HS-27A (cell line): ENCODE measurements at regions not wholly inside any gene's neighbourhood (a gene's known extent, or its start where the extent isn't known, plus 50 kb on each side); places are given as distances from the start of the nearest gene placed in this dataset.
A peak's percentile ranks its signal among the peaks of the same experiment; 100 is the strongest.

Experiments used
- DNase-seq: peaks from one replicate; pipeline ENCODE4 v3.0.0-alpha.2; 2012; ENCODE audit warnings: low read depth, missing footprints

DNA sequence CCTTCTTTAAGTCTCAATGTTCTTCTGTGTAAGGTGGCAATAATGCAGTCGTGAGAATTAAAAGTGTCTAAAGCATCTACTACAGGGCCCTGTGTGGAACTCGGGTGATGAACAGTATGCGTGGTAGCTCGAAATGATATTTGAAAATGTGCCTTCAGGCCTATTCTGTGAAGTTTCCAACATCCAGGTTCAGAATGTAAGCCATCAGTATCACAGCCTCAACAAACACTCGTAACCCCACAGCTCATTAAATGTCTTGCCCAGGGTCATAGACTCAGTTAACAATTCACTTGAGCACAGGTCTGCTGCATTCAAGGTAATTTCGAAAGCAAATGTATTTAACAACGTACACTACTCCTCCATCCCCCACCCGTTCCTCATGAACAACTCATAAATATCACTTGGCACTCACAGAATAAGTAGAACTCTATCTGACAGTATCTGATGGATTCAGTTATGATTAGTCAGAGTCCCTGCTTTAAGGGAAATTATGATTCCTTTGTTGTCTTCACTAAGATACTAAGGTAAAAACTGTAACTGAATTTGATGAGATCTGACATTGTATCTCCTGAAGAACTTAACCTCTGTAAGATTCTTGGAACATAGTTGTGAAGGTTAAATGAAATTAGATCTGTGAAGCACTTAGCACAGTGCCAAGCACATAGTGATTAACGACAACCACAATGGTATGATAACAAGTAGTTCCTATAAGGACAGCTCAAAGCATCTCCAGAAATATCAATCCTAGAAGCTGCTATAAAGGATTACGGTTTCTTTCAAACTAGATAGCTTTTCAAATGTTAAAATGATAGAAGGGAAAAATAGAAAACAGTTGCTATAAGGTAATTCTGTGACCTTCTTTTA lies 642.3 kb downstream of the TBL1XR1 start:
- no peak for DNase-seq

- no peak for DNase-seq
Observed at GRCh38 chr3:176554264-176554663, 643.0 kb downstream of the TBL1XR1 start.

DNA sequence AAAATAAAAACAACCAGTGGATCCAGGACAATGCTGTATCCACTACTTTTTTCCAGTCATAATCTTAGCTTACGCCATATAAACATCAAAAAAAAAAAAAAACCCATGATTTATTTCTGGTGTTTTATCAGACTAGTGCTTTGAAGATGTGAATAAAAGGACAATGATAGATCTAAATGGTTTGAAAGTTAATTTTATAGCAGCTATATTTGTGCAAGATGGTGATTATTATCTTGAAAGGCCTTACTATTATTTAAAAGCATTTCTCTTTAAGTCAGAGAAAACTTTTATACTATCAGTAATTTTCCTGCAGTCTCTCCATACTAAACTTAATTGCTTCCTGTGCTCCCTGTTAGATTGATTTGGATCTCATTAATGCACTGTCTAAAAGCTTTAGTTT lies 670.3 kb downstream of the TBL1XR1 start:
- DNase-seq, result no peak

- no peak for DNase-seq
Observed at GRCh38 chr3:176526225-176526624, 671.1 kb downstream of the TBL1XR1 start.

- DNase-seq, result no peak
Observed at GRCh38 chr3:176523114-176523513, 674.2 kb downstream of the TBL1XR1 start.

DNA sequence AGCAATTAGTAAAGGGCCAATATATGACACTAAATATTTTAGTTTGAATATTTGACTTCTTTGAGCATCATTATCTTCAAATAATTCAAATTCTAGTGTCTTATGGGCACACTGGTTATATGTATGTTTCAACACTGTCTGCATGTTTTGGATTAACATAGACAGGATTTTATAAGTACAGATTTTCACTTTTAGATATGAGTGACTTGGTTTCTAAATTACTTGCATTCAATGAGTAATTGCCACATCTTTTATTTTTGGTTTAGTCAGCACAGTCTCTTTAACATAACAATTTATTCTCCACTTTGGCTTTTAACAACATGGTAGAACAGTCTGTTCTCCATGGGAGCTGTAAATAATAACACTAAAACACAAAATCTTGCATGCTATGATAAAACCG lies 674.8 kb downstream of the TBL1XR1 start:
- no peak for DNase-seq

GRCh38 chr3:176521531-176522175 lies 675.6 kb downstream of the TBL1XR1 start:
- peak; percentile 35 for DNase-seq

DNA sequence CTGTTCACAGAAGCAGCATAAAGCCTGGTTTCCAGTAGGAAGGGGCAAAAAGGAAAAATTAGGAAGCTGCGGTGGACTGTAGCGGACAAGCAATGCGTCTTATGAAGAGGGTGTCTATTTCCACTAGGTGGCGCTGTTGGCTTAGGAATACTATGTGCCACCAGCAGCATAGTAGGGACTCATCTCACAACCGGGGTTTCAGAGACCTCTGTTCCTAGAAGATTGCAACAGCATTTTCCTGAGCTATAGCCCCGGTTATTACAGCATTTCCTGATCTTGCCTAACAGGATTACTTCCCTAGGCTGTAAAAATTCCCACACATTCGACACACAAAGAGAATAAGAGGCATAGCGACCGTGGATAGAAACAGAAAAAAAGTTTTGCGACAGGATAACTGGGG lies 683.0 kb downstream of the TBL1XR1 start:
- peak; percentile 35 for DNase-seq

GRCh38 chr3:176513604-176514003 lies 683.7 kb downstream of the TBL1XR1 start:
- DNase-seq, result no peak

DNA sequence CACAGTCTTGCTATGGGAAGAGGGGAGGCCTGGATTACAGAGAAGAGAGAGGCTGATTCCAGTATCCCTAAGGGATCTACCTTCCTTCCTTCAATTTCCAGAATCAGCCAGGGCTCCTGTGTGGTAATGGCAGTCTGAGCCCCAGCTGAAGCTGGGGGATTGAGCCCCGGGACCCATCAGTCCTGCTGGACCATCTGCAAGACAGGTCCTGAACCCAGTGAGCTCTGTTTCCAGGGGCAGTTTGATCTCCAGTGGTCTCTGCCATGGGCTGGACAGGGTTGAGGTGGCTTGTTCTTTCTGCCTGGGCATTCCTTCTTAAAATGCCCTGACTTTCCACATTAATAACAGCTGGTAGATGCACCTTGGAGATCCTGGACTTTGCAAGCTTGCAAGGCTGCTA lies 685.2 kb downstream of the TBL1XR1 start:
- DNase-seq, result no peak

DNA sequence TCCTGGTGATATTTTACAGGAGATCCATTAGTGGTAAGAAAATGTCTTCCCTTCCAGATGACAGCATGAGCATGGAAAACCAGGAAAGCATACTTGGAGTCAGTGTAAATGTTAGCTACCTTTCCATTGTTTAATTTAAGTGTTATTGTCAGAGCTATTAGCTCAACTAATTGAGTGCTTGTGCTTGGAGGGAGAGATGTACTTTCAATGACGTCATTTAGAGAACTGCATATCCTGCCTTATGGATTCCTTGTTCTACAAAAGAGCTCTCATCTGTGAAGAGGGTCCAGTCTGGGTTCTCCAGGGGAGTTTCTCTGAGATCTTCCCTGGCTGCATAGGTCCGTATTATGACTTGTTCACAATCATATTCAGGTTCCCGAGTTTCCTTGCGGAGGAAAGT lies 687.2 kb downstream of the TBL1XR1 start:
- DNase-seq, result no peak

- no peak for DNase-seq
Observed at GRCh38 chr3:176505878-176506621, 691.2 kb downstream of the TBL1XR1 start.

DNA sequence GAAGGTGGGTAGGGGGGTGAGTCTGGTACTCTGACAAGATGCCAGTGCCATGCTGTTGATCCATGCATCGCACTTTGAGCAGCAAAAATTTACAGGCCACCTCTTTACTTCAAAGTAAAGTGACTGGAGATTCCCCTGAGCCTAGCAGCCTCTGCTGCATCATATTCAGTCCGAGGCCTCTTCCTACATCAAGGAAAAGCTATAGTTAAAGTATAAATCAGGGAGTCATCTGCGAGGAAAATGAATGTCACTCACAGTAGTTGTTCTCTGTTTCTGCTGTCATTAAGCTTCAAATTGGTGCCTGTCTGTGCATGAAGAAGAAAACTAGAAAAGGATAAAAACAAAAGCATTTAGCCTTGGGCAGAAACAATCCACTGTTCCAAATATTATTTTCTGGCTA lies 706.2 kb downstream of the TBL1XR1 start:
- DNase-seq, result no peak

DNA sequence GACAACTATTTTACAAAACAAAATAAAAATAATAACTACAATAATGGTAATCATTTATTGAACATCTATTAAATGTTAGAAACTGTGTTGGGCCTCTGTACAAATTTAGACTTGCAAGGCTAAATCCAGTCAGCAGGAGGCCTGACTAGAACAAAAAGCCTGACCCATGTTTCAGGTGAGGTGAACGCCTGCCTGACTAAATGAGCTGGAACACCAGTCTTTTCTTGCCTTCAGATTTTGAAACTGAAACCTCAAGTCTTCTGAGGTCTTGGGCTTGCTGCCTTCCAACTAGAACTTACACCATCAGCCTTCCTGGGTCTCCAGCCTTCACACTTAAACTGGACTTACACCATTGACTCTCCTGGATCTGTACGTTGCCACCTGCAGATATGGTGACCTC lies 706.9 kb downstream of the TBL1XR1 start:
- DNase-seq, result no peak

- DNase-seq, result peak; percentile 36
Observed at GRCh38 chr3:176479248-176479647, 718.0 kb downstream of the TBL1XR1 start.

DNA sequence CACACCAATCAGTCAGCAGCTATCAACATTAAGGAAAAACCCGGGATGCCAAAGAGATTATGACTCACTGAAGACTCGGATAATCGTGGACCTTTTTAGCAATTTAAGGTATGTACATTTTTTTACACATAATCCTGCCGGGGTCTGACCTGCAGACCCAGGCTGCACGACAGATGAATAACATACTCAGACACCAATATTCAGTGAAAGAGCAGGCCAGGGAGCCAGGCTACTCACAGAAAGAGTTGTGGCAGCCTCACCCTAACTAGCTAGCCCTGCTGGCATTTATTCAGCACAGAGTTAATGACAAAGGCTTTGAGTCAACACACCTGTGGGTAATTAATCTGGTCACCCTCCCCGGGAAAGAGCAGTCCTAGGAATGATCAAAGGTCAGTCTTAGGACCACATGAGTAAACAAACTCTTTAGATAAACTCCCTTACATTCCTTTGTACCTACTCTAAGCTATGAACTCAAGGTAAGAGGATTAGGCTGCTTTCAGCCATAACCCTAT lies 727.5 kb downstream of the TBL1XR1 start:
- DNase-seq, result peak; percentile 43

DNA sequence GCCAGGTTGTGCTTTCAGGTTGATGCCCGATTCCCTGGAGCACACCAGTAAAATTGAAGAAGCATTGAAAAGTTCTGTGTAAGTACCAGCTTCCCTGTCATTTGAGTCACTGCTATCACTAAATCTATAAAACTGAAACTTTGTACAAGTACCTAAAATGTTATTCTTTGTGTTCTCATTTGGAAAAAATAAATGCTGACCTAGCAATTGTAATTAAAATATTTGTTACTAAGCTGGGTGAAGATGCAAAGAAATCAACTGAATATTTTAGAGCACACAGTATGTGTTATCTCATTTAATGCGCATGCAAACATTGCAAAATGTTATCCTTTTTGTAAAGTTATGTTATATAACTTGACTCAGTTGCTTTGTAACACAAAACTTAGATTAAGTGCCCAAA lies 733.7 kb downstream of the TBL1XR1 start:
- DNase-seq, result no peak

DNA sequence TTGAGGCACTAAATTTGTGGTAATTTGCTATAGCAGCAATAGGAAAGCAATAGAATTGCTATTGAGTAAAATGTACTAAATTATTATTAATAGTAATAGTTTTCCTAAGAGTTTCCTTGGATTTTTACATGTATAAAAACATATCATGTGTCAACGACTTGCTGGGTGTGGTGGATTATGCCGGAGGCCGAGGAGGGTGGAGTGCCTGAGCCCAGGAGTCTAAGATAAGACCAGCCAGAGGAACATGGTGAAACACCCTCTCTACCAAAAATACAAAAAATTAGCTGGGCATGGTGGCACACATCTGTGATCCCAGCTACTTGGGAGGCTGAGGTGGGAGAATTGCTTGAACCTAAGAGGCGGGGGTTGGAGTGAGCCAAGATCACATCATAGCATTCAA lies 749.9 kb downstream of the TBL1XR1 start:
- no peak for DNase-seq

DNA sequence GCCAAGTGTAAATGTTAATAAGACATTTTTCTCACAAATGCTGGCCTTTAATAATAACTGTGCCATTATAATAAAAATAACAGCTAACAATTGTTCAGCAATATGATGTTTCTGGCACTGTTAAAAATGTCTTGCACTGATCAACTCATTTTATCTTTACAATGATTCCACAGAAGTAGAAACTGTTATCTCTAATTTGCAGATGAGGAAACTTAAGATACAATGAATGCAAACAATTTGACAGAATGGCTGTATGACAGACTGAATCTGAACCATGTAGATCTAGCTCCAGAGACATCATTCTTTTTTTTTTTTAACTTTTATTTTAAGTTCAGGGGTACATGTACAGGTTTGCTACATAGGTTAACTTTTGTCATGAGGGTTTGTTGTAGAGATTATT lies 755.0 kb downstream of the TBL1XR1 start:
- no peak for DNase-seq

- no peak for DNase-seq
Observed at GRCh38 chr3:176439729-176440128, 757.6 kb downstream of the TBL1XR1 start.

GRCh38 chr3:176431991-176432390 lies 765.3 kb downstream of the TBL1XR1 start:
- no peak for DNase-seq

DNA sequence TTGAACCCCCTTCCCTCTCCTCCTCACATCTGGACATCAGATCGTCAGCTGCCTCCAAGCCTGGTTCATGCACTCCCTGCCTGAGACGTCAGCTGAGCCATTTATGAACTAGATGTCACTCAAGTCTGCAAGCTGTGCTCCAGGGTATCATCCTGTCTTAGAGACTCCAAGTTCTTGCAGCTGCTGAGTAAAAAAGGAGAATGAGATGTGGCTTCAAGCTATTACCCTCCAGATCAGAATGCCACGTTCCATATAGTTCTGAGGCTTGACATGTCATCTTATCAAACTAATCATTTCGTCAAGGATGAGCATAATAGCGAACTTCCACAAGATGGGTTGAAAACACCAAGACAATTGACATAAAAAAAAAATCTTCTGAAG lies 766.3 kb downstream of the TBL1XR1 start:
- no peak for DNase-seq
